ENCODE measurements at regions not wholly inside any gene's neighbourhood (a gene's known extent, or its start where the extent isn't known, plus 50 kb on each side); places are given as distances from the start of the nearest gene placed in this dataset.
"Not testable (repeated sequence)": the region's sequence is repeated elsewhere in the genome, so short reads cannot be mapped to it uniquely, and the experiment has no call there.

DNA sequence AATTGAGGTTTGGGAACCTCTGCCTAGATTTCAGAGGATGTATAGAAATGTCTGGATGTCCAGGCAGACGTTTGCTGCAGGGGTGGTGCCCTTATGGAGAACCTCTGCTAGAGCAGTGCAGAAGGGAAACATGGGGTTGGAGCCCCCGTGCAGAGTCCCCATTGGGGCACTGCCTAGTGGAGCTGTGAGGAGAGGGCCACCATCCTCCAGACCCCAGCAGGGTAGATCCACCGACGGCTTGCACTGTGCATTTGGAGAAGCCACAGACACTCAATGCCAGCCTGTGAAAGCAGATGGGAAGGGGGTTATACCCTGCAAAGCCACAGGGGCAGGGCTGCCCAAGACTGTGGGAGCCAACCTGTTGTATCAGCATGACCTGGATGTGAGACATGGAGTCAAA is 354.6 kb downstream of the ZNF326 start:
- Mint-ChIP-seq H3K27me3 (no peaks in the 10 kb centered on the region), H3K4me1 (no peaks in the 10 kb centered on the region), H3K4me3 (no peak overlapping the region), H3K36me3 (ENCODE audit: insufficient read depth) (no peaks in the 10 kb centered on the region), H3K27ac (ENCODE audit: low read depth) (no peak overlapping the region), H3K9me3 (peaks cover 6% of the 10 kb centered on the region)
- ATAC-seq (replicated peaks; ENCODE audit: extremely low read depth, poor library complexity, severe bottlenecking) = no peak
- no peak for DNase-seq (ENCODE audit: low spot score in 2 of 2)

- Mint-ChIP-seq H3K27ac (ENCODE audit: low read depth) (no peak overlapping the region), H3K27me3 (no peaks in the 10 kb centered on the region), H3K36me3 (ENCODE audit: insufficient read depth) (no peaks in the 10 kb centered on the region), H3K4me1 (no peaks in the 10 kb centered on the region), H3K9me3 (peaks cover 6% of the 10 kb centered on the region), H3K4me3 (no peak overlapping the region)
- ATAC-seq (replicated peaks; ENCODE audit: extremely low read depth, poor library complexity, severe bottlenecking) (no peak), DNase-seq (ENCODE audit: low spot score in 2 of 2) (no peak)
Observed at GRCh38 chr1:90348934-90349333, 354.0 kb downstream of the ZNF326 start.

- not testable (repeated sequence) for H3K27me3 Mint-ChIP-seq; DNase-seq (ENCODE audit: low spot score in 2 of 2); H3K36me3 Mint-ChIP-seq (ENCODE audit: insufficient read depth); H3K4me1 Mint-ChIP-seq; ATAC-seq (replicated peaks; ENCODE audit: extremely low read depth, poor library complexity, severe bottlenecking); H3K27ac Mint-ChIP-seq (ENCODE audit: low read depth); H3K9me3 Mint-ChIP-seq; H3K4me3 Mint-ChIP-seq
Observed at GRCh38 chr1:90348459-90348858, 353.5 kb downstream of the ZNF326 start.

- no peaks in the 10 kb centered on the region for H3K27me3 Mint-ChIP-seq
- H3K9me3 Mint-ChIP-seq = peaks cover 6% of the 10 kb centered on the region
- DNase-seq (ENCODE audit: low spot score in 2 of 2) (no peak), ATAC-seq (replicated peaks; ENCODE audit: extremely low read depth, poor library complexity, severe bottlenecking) (no peak)
- H3K4me1 Mint-ChIP-seq = no peaks in the 10 kb centered on the region
- H3K36me3 Mint-ChIP-seq (ENCODE audit: insufficient read depth) = no peaks in the 10 kb centered on the region
- H3K4me3 Mint-ChIP-seq = no peak overlapping the region
- H3K27ac Mint-ChIP-seq (ENCODE audit: low read depth) = no peak overlapping the region
Observed at GRCh38 chr1:90347366-90347765, 352.5 kb downstream of the ZNF326 start.

DNA sequence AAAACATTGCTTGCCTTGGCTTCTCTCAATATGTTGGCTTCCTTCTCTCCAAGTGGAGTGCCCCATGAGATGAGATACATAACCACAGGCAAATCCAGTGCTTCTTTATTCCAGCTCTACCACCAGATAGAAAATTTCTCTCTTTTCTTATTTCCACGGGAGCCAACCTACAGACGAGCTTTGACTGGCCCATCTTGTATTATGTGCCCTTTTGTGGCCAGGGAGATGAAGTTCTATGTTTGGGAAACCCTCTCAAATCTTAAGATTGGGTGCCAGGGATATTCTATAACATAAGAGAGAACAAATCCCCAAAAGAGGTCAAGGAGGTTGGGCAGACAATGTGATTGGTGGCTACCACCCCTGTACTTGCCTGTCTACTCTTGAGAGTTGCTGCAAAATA is 351.8 kb downstream of the ZNF326 start:
- H3K9me3 Mint-ChIP-seq = peaks cover 6% of the 10 kb centered on the region
- no peak for ATAC-seq (replicated peaks; ENCODE audit: extremely low read depth, poor library complexity, severe bottlenecking)

GRCh38 chr1:90346349-90346748 is 351.4 kb downstream of the ZNF326 start:
- Mint-ChIP-seq H3K27ac (ENCODE audit: low read depth) (no peak overlapping the region), H3K27me3 (no peaks in the 10 kb centered on the region), H3K9me3 (peaks cover 6% of the 10 kb centered on the region), H3K4me3 (no peak overlapping the region), H3K4me1 (no peaks in the 10 kb centered on the region), H3K36me3 (ENCODE audit: insufficient read depth) (no peaks in the 10 kb centered on the region)
- no peak for DNase-seq (ENCODE audit: low spot score in 2 of 2)
- ATAC-seq (replicated peaks; ENCODE audit: extremely low read depth, poor library complexity, severe bottlenecking) = no peak

More for the DNA sequence above, 351.8 kb downstream of the ZNF326 start:
- no peaks in the 10 kb centered on the region for H3K4me1 Mint-ChIP-seq
- DNase-seq (ENCODE audit: low spot score in 2 of 2) = no peak
- no peak overlapping the region for H3K4me3 Mint-ChIP-seq
- H3K27me3 Mint-ChIP-seq = no peaks in the 10 kb centered on the region
- H3K27ac Mint-ChIP-seq (ENCODE audit: low read depth) = no peak overlapping the region
- H3K36me3 Mint-ChIP-seq (ENCODE audit: insufficient read depth) = no peaks in the 10 kb centered on the region

- ATAC-seq (replicated peaks; ENCODE audit: extremely low read depth, poor library complexity, severe bottlenecking) (no peak), DNase-seq (ENCODE audit: low spot score in 2 of 2) (no peak)
- no peak overlapping the region for H3K27ac Mint-ChIP-seq (ENCODE audit: low read depth)
- H3K4me1 Mint-ChIP-seq = peaks cover 4% of the 10 kb centered on the region
- no peaks in the 10 kb centered on the region for H3K36me3 Mint-ChIP-seq (ENCODE audit: insufficient read depth)
- no peak overlapping the region for H3K4me3 Mint-ChIP-seq
- no peaks in the 10 kb centered on the region for H3K27me3 Mint-ChIP-seq
- peaks cover 6% of the 10 kb centered on the region for H3K9me3 Mint-ChIP-seq
Observed at GRCh38 chr1:90344963-90345730, 350.2 kb downstream of the ZNF326 start.

DNA sequence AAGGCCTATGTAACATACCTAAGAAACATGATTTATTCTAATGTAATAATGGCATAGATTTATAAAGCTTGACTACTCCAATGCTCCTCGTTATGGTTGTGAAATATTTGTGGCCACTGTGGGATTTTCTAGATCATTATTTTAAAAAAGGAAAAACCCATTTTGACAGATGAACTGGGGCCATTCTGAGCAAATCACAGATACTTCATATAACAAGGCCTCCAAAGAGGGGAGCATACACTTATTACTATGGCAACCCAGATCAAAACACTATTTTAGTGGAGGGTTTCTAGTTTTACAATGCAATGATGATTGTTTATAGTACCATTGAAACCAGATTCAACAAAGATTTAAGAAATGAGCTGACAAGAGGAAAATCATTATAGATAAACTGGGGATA is 346.6 kb downstream of the ZNF326 start:
- Mint-ChIP-seq H3K36me3 (ENCODE audit: insufficient read depth) (no peaks in the 10 kb centered on the region), H3K27ac (ENCODE audit: low read depth) (no peak overlapping the region), H3K9me3 (no peaks in the 10 kb centered on the region), H3K27me3 (no peaks in the 10 kb centered on the region), H3K4me1 (peaks cover 6% of the 10 kb centered on the region), H3K4me3 (no peak overlapping the region)
- ATAC-seq (replicated peaks; ENCODE audit: extremely low read depth, poor library complexity, severe bottlenecking) (no peak), DNase-seq (ENCODE audit: low spot score in 2 of 2) (no peak)

GRCh38 chr1:90340606-90341005 is 345.7 kb downstream of the ZNF326 start:
- H3K4me1 Mint-ChIP-seq = peaks cover 6% of the 10 kb centered on the region
- H3K9me3 Mint-ChIP-seq = no peaks in the 10 kb centered on the region
- ATAC-seq (replicated peaks; ENCODE audit: extremely low read depth, poor library complexity, severe bottlenecking) (peak; percentile 43), DNase-seq (ENCODE audit: low spot score in 2 of 2) (no peak)
- no peaks in the 10 kb centered on the region for H3K36me3 Mint-ChIP-seq (ENCODE audit: insufficient read depth)
- H3K27me3 Mint-ChIP-seq = no peaks in the 10 kb centered on the region
- H3K27ac Mint-ChIP-seq (ENCODE audit: low read depth) = no peak overlapping the region
- H3K4me3 Mint-ChIP-seq = no peak overlapping the region

- no peaks in the 10 kb centered on the region for H3K9me3 Mint-ChIP-seq
- no peaks in the 10 kb centered on the region for H3K36me3 Mint-ChIP-seq (ENCODE audit: insufficient read depth)
- no peak for DNase-seq (ENCODE audit: low spot score in 2 of 2)
Observed at GRCh38 chr1:90339811-90340210, 344.9 kb downstream of the ZNF326 start.

DNA sequence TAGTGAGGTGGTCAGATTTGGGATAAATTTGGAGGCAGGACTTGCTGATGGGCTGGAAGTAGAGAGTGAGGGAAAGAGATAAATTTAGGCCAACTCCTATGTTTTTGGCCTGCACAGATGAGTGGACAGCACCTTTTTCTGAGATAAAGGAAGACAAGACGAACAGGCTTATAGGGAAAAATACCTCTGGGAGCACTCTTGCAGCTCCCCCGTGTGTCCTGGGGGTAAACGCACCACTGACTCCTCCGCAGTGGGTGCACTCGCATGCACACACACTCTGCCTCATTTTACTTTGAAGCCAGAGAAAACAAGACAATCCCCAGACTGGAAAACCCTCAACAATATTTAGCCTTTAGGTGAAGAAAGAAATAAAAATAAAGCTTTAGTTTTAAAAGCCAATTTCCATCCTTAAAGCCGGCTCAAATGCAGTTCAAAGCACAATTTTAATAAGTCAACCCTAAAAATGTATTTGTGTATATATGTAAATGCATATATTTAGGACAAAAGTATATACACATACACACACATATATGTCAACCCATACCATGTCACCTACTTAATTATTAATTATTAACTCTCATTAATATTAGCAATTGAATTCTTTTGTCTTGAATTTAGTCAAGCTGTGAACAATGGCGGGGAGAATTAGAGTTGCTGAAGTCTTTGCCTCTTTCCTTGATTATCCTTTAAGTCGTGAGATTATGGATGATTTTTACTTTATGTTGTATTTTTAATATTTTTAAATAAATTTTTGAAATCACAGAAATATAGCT is 341.8 kb downstream of the ZNF326 start:
- H3K27ac Mint-ChIP-seq (ENCODE audit: low read depth) = no peak overlapping the region
- no peak for ATAC-seq (replicated peaks; ENCODE audit: extremely low read depth, poor library complexity, severe bottlenecking)
- no peak for DNase-seq (ENCODE audit: low spot score in 2 of 2)
- no peaks in the 10 kb centered on the region for H3K9me3 Mint-ChIP-seq
- H3K27me3 Mint-ChIP-seq = no peaks in the 10 kb centered on the region
- peaks cover 6% of the 10 kb centered on the region for H3K4me1 Mint-ChIP-seq
- H3K4me3 Mint-ChIP-seq = no peak overlapping the region
- no peaks in the 10 kb centered on the region for H3K36me3 Mint-ChIP-seq (ENCODE audit: insufficient read depth)

More at GRCh38 chr1:90339811-90340210, 344.9 kb downstream of the ZNF326 start:
- H3K4me1 Mint-ChIP-seq = peaks cover 6% of the 10 kb centered on the region
- H3K27me3 Mint-ChIP-seq = no peaks in the 10 kb centered on the region
- no peak for ATAC-seq (replicated peaks; ENCODE audit: extremely low read depth, poor library complexity, severe bottlenecking)
- H3K27ac Mint-ChIP-seq (ENCODE audit: low read depth) = no peak overlapping the region
- H3K4me3 Mint-ChIP-seq = no peak overlapping the region

DNA sequence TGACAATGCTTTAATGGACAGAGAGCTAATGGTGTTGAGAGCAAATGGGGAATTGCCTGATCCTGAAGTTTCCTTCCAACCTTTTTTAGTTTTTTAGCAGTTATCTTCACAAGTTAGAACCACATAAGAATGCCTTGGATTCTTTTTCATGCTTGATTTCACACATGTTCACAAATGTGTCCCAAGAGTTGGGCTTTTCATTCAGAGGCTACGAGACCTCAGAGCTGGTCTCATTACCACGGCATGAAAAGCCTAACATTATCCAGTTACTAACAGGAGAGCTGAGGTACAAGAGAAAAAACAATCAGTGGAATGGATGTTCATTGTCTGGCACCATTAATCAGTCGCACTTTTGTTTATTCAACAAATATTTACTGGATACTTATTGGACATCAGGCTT is 340.6 kb downstream of the ZNF326 start:
- DNase-seq (ENCODE audit: low spot score in 2 of 2) (no peak), ATAC-seq (replicated peaks; ENCODE audit: extremely low read depth, poor library complexity, severe bottlenecking) (no peak)
- Mint-ChIP-seq H3K27me3 (no peaks in the 10 kb centered on the region), H3K4me3 (no peak overlapping the region), H3K27ac (ENCODE audit: low read depth) (no peak overlapping the region), H3K9me3 (no peaks in the 10 kb centered on the region), H3K36me3 (ENCODE audit: insufficient read depth) (no peaks in the 10 kb centered on the region), H3K4me1 (peaks cover 5% of the 10 kb centered on the region)

DNA sequence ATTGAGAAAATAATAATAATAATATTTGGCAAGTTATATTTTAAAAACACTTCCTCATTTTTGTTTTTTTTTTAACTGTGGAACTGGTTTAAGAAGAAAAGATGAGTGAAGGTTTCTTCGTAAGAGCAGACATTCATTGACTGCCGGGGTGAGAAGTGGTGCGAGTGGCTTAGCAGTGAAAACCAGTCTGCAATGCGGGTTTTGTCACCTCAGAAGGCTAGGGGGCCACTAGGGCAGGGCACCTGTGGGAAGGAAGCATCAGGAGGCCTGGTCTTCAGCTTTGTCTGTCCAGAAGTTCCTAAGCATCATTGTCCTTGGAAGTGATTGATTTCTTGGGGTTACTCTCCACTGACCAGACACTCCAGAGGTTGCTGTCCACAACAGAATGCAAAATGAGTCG is 339.2 kb downstream of the ZNF326 start:
- no peaks in the 10 kb centered on the region for H3K4me1 Mint-ChIP-seq
- DNase-seq (ENCODE audit: low spot score in 2 of 2) (no peak), ATAC-seq (replicated peaks; ENCODE audit: extremely low read depth, poor library complexity, severe bottlenecking) (no peak)
- H3K27ac Mint-ChIP-seq (ENCODE audit: low read depth) = no peak overlapping the region
- H3K27me3 Mint-ChIP-seq = no peaks in the 10 kb centered on the region
- H3K36me3 Mint-ChIP-seq (ENCODE audit: insufficient read depth) = no peaks in the 10 kb centered on the region
- no peaks in the 10 kb centered on the region for H3K9me3 Mint-ChIP-seq
- H3K4me3 Mint-ChIP-seq = no peak overlapping the region

All from central memory CD8-positive, alpha-beta T cell (primary cell).